ENCODE measurements at regions not wholly inside any gene's neighbourhood (a gene's known extent, or its start where the extent isn't known, plus 50 kb on each side); places are given as distances from the start of the nearest gene placed in this dataset.

DNA sequence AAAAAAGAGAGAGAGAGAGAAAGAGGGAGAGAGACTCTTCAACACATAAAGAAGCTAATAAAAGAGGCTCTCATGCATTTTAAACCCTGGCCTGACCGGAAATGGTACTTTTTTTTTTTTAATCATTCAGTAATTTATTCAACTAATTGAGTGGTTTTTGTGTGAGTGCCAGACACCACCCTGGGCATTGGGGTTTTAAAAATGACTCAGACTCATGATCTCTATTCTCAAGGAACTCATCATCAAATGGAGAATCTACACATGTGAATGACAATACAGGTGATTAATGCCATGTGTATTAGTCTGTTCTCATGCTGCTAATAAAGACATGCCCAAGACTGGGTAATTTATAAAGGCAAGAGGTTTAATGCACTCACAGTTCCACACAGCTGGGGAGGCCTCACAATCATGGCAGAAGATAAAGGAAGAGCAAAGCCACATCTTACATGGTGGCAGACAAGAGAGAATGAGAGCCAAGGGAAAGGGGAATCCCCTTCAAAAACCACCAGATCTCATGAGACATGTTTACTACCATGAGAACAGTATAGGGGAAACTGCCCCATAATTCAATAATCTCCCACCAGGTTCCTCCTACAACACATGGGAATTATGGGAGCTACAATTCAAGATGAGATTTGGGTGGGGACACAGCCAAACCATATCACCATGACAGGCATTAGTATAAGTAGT is 158.5 kb upstream of the AUTS2 start:
- no peak for TF ChIP-seq EZH2 (IDR thresholded peaks at IDR 0.05; ENCODE audit: low read length, unreplicated experiment)
- TF ChIP-seq, protein P1, sequence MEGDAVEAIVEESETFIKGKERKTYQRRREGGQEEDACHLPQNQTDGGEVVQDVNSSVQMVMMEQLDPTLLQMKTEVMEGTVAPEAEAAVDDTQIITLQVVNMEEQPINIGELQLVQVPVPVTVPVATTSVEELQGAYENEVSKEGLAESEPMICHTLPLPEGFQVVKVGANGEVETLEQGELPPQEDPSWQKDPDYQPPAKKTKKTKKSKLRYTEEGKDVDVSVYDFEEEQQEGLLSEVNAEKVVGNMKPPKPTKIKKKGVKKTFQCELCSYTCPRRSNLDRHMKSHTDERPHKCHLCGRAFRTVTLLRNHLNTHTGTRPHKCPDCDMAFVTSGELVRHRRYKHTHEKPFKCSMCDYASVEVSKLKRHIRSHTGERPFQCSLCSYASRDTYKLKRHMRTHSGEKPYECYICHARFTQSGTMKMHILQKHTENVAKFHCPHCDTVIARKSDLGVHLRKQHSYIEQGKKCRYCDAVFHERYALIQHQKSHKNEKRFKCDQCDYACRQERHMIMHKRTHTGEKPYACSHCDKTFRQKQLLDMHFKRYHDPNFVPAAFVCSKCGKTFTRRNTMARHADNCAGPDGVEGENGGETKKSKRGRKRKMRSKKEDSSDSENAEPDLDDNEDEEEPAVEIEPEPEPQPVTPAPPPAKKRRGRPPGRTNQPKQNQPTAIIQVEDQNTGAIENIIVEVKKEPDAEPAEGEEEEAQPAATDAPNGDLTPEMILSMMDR (conservative IDR thresholded peaks at IDR 0.05; ENCODE audit: low read depth, low read length): no peak
